Erythroblast (primary cell): ENCODE measurements at regions not wholly inside any gene's neighbourhood (a gene's known extent, or its start where the extent isn't known, plus 50 kb on each side); places are given as distances from the start of the nearest gene placed in this dataset.

Source experiments
- GATA1 ChIP-seq: IDR thresholded peaks from 2 replicates; pipeline ENCODE4 v1.6.1; 2011; ENCODE audit warnings: low read depth, mild to moderate bottlenecking, control low read depth, low read length, moderate library complexity
- POLR2A ChIP-seq: IDR thresholded peaks from 2 replicates; pipeline ENCODE4 v1.6.1; 2011; ENCODE audit warnings: mild to moderate bottlenecking, low read length

DNA sequence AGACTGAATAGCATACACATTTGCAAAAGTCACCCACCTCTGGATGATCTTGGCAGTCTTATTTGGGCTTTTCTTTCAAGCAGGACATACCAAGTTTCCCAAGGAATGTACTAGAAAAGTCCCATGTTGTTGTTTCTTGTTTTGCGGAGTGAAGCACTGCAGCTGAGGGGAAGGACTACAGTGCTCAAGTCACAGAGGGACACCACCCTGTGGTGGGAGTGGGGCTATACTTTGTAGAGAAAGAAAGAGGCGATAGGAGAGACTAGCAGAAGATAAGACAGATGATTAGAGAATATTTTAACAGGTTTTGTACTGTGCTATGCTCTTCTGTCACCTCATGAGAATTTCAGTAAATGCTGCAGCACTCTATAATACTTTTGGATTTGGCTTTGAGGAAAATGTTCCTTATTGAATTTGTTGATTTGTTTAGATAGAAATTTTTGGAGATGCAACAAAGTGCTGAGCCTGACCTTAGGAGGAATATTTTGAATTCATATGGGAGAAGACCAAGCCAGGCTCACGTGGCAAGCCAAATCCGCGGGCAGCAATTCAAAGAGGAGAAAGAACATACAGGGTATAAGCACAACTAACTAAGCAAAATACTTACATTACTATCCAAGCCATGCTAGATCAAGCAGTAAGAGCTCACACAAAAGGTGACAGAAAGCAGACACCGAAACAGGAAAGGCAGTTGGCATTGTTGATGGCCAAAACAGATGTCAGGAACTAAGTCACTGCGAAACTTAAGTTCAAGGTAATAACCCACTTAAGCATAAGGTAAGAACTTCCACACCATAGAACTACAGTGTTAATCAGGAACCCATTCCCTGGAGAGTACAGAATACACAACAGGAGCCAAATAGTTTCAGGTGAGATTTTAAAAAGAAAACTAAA, 280.3 kb upstream of the INTU start:
- no peak for TF ChIP-seq POLR2A
- no peak for TF ChIP-seq GATA1
